ENCODE measurements at regions not wholly inside any gene's neighbourhood (a gene's known extent, or its start where the extent isn't known, plus 50 kb on each side); places are given as distances from the start of the nearest gene placed in this dataset.
A peak's percentile ranks its signal among the peaks of the same experiment; 100 is the strongest.

DNA sequence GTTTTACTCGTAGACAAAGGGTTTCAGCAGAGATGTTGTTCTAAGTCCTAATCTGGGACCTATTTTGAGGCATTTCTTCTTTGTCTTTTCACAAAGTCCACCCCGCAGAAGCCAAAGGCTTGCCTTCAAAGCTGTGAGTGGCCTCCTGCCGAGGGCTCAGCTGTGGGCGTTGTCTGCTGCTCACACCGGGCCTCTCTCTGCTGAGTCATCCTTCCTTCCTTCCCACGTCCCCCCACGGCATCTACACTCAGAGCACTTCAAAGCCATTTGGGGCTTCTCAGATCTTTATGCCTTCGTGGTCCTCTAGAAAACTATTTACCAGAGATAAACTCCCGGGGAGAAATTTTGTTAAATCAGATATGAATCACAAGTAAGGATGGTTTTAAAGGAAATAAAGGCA lies 115.9 kb upstream of the TMPO start:
- peaks cover 2% of the 10 kb centered on the region for H3K27me3 Mint-ChIP-seq (ENCODE audit: low read depth)
- H3K27ac Mint-ChIP-seq: peak overlapping the region; percentile 80
- H3K4me3 Mint-ChIP-seq: peak overlapping the region; percentile 67
- no peaks in the 10 kb centered on the region for H3K9me3 Mint-ChIP-seq
- H3K4me1 Mint-ChIP-seq (ENCODE audit: low read depth): peaks cover 41% of the 10 kb centered on the region
- peaks cover 4% of the 10 kb centered on the region for H3K36me3 Mint-ChIP-seq (ENCODE audit: low read depth)

DNA sequence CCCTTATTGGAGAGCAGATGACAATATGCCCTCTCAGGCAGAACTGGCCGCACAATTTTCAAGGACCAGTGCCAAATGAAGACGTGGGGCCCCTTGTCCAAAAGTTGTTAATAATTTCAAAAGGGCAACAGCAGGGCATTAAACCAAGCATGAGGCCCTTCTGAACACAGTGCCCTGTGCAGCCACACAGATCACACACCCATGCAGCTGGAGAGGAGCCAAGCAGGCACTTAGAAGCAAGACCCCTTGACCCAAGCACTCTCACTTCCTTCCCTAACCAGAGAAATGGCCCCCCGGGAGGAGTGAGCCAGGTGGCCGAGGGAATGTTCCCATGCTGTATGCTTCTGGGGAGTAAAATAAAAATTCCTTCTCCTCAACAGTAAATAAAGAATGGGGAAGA lies 114.0 kb upstream of the TMPO start:
- peaks cover 45% of the 10 kb centered on the region for H3K4me1 Mint-ChIP-seq (ENCODE audit: low read depth)
- no peaks in the 10 kb centered on the region for H3K9me3 Mint-ChIP-seq

DNA sequence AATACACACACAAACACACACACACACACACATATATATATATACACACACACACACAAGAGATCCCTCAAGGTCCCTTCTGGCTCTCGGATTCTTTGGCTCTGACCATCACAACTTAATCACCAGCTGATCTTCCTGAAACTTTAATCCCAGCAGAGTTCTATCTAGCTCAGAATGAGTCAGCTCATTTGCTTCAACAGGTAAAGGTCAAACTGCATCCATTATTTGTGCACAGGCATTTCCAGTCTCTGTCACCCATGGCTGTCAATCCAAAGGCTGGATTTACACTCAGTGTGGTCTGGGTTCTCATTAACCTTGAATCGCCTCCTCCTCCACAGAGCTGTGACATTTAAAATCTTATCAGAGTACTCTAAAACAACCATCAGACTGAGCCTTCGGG lies 113.3 kb upstream of the TMPO start:
- H3K27ac Mint-ChIP-seq: no peak overlapping the region
- no peaks in the 10 kb centered on the region for H3K9me3 Mint-ChIP-seq
- H3K36me3 Mint-ChIP-seq (ENCODE audit: low read depth): peaks cover 3% of the 10 kb centered on the region
- H3K27me3 Mint-ChIP-seq (ENCODE audit: low read depth): no peaks in the 10 kb centered on the region
- no peak overlapping the region for H3K4me3 Mint-ChIP-seq
- H3K4me1 Mint-ChIP-seq (ENCODE audit: low read depth): peaks cover 44% of the 10 kb centered on the region

More for the DNA sequence above, 114.0 kb upstream of the TMPO start:
- no peaks in the 10 kb centered on the region for H3K27me3 Mint-ChIP-seq (ENCODE audit: low read depth)
- H3K36me3 Mint-ChIP-seq (ENCODE audit: low read depth): peaks cover 3% of the 10 kb centered on the region
- H3K4me3 Mint-ChIP-seq: no peak overlapping the region
- H3K27ac Mint-ChIP-seq: no peak overlapping the region

DNA sequence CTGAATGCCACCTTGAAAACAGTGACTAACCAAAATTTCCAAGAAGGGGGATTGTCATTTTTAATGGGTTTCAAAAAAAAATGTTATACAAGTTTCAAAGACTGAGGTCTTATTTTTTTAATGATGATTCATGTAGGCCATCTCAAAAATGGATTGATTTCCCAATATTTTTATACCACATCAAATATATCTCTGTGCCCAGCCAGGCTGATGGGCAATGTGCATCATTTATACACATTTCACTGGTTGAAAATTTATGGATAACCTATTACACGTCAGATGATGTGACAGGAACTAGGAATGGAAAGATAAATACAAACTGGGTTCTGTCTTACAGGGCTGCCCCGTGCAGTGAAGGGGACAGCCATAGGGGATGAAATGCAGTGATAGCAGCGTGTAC lies 112.7 kb upstream of the TMPO start:
- no peaks in the 10 kb centered on the region for H3K27me3 Mint-ChIP-seq (ENCODE audit: low read depth)
- peaks cover 3% of the 10 kb centered on the region for H3K36me3 Mint-ChIP-seq (ENCODE audit: low read depth)
- no peak overlapping the region for H3K27ac Mint-ChIP-seq
- no peaks in the 10 kb centered on the region for H3K9me3 Mint-ChIP-seq
- H3K4me3 Mint-ChIP-seq: no peak overlapping the region
- H3K4me1 Mint-ChIP-seq (ENCODE audit: low read depth): peaks cover 38% of the 10 kb centered on the region

DNA sequence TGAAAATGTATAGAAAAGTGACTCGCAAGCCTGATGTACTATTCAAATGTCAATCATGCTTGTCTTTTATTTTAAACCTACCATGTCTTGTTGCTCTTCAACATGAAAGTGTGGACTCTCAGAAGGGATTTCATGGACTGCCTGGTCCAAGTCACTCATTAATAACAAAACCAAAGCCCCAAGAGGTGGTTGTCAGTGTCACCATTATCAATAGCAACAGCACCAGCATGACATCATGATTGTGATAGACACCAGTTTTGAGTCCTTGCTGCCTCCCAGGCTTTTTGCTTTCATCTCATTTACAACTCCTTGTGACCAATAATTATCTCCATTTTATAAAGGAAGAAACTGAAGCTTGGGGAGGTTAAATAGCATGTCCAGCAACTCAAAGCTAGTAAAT lies 112.0 kb upstream of the TMPO start:
- peaks cover under 1% of the 10 kb centered on the region for H3K27me3 Mint-ChIP-seq (ENCODE audit: low read depth)
- no peak overlapping the region for H3K27ac Mint-ChIP-seq
- peaks cover 3% of the 10 kb centered on the region for H3K36me3 Mint-ChIP-seq (ENCODE audit: low read depth)
- H3K4me1 Mint-ChIP-seq (ENCODE audit: low read depth): peaks cover 38% of the 10 kb centered on the region
- H3K4me3 Mint-ChIP-seq: no peak overlapping the region
- no peaks in the 10 kb centered on the region for H3K9me3 Mint-ChIP-seq

DNA sequence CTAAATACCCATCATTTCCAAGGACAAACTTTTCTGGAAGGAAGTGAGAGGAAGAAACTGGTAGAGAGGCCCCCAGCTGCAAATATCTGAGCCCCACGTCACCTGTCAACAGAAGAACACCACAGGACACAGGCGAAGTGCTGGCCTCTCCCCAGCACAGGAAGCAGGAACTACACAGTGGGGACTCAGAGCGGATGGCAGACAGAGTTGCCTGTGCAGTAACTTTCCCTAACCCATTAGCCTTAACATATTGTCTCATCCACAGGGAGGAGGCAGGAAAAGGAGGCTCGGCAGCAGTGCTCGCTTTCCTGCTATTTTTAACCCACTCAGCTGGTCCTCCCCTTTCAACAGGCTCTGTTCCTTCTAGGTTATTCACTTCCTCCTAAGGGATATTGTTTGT lies 111.5 kb upstream of the TMPO start:
- peaks cover 34% of the 10 kb centered on the region for H3K4me1 Mint-ChIP-seq (ENCODE audit: low read depth)
- H3K27me3 Mint-ChIP-seq (ENCODE audit: low read depth): peaks cover 6% of the 10 kb centered on the region
- H3K4me3 Mint-ChIP-seq: no peak overlapping the region
- H3K27ac Mint-ChIP-seq: no peak overlapping the region
- H3K9me3 Mint-ChIP-seq: no peaks in the 10 kb centered on the region
- peaks cover 3% of the 10 kb centered on the region for H3K36me3 Mint-ChIP-seq (ENCODE audit: low read depth)

DNA sequence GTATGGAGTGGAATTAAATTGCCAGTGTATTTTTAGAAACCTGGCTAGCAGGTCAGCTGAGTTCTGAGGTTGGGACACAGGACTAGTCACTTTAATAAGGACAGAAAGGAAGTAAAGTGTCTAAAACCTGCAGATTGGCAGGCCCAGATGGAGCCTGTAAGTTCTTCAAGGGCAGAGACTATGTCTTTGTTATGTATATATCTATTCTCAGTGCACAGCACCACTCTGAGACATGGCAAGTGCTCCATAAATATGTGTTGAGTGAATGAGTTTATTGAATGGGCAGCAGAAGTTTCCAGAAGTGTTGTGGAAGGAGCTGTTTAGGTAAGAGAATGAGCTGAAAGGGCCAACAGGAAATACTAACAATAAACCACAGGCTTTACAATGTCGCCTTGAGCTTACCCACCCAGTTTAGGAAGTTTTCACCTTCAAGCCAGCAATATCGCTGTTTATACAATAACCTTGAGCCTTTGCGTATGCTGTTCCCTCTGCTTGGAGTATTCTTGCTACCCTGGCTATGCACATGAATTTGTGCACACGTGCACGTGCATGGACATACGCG lies 109.5 kb upstream of the TMPO start:
- Mint-ChIP-seq H3K27ac (no peak overlapping the region), H3K4me3 (no peak overlapping the region), H3K9me3 (no peaks in the 10 kb centered on the region), H3K27me3 (ENCODE audit: low read depth) (peaks cover 16% of the 10 kb centered on the region), H3K36me3 (ENCODE audit: low read depth) (peaks cover 3% of the 10 kb centered on the region), H3K4me1 (ENCODE audit: low read depth) (peaks cover 19% of the 10 kb centered on the region)

DNA sequence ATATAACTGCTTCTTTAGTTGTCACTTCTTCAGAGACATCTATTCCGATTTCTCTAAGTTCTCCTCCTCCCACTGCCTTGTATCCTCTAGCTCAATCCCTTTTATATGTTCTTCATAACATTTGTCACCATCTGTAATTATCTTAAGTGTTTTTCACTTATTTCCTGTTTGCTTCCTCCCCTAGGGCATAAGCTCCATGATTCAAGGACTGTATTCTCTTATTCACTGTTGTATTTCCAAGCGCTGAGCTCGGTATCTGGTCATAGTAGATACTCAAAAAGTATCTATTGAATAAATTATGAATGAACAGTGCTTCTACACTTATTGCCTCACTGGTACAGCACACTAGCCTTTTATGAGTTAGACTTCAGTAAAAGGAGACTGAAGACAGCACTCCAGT lies 109.0 kb upstream of the TMPO start:
- Mint-ChIP-seq H3K4me3 (no peak overlapping the region), H3K9me3 (no peaks in the 10 kb centered on the region), H3K36me3 (ENCODE audit: low read depth) (peaks cover 3% of the 10 kb centered on the region), H3K4me1 (ENCODE audit: low read depth) (peaks cover 19% of the 10 kb centered on the region), H3K27ac (no peak overlapping the region), H3K27me3 (ENCODE audit: low read depth) (peaks cover 21% of the 10 kb centered on the region)

DNA sequence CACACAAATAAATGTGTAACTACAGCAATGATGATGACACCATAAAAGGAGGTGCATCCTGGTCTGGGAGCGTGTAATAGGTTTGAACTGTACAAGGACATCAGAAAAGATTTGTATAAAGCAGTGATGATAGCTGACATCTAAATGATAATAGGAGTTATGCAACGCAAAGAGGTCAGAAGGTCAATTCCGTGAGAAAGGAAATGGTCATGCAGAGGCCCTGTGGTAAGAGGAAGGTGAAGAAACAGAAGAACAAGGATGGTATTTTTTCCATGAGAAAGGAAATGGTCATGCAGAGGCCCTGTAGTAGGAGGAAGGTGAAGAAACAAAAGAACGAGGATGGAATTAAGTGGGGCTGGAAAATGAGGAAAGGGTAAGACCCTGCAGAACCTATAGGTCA lies 106.7 kb upstream of the TMPO start:
- Mint-ChIP-seq H3K9me3 (no peaks in the 10 kb centered on the region), H3K27me3 (ENCODE audit: low read depth) (peaks cover 34% of the 10 kb centered on the region), H3K36me3 (ENCODE audit: low read depth) (no peaks in the 10 kb centered on the region), H3K4me3 (no peak overlapping the region), H3K4me1 (ENCODE audit: low read depth) (peaks cover 11% of the 10 kb centered on the region), H3K27ac (no peak overlapping the region)

DNA sequence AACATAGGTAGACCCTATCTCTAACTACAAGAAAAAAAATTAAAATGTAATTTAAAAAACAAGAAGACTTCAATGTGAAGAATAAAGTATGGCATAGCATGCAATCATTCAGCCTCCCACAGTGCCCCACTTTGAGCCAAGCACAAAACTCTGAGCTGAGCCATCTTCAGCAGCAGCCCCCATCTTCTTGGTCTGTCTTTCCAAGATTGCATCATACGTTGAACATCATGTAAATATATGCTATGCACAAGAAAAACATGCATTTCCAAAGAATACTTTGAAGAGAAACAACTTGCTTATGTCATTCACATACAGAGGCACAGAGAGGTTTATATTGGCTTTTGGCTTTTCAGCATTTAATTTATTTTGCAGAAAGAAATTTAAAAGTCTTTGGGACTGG lies 105.8 kb upstream of the TMPO start:
- H3K27me3 Mint-ChIP-seq (ENCODE audit: low read depth): peaks cover 37% of the 10 kb centered on the region
- H3K4me1 Mint-ChIP-seq (ENCODE audit: low read depth): peaks cover 5% of the 10 kb centered on the region
- H3K9me3 Mint-ChIP-seq: no peaks in the 10 kb centered on the region
- no peak overlapping the region for H3K27ac Mint-ChIP-seq
- H3K36me3 Mint-ChIP-seq (ENCODE audit: low read depth): no peaks in the 10 kb centered on the region
- no peak overlapping the region for H3K4me3 Mint-ChIP-seq

DNA sequence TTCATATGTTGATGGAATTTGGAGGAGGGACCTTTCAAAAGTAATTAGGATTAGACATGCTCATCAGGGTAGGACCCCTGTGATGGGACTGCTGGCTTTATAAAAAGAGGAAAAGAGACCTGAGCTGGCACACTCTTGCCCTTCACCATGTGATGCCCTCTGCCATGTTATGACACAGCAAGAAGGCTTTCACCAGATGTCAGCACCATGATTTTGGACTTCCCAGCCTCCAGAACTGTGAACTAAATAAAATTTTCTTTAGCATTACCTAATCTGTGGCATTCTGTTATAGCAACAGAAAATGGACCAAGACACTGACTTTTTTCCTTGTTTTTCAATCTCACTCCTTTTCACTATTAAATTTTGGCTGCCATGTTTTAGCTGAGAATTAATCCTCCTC lies 105.0 kb upstream of the TMPO start:
- no peak overlapping the region for H3K27ac Mint-ChIP-seq
- peaks cover 5% of the 10 kb centered on the region for H3K4me1 Mint-ChIP-seq (ENCODE audit: low read depth)
- peaks cover 38% of the 10 kb centered on the region for H3K27me3 Mint-ChIP-seq (ENCODE audit: low read depth)
- H3K36me3 Mint-ChIP-seq (ENCODE audit: low read depth): no peaks in the 10 kb centered on the region
- no peak overlapping the region for H3K4me3 Mint-ChIP-seq
- no peaks in the 10 kb centered on the region for H3K9me3 Mint-ChIP-seq

DNA sequence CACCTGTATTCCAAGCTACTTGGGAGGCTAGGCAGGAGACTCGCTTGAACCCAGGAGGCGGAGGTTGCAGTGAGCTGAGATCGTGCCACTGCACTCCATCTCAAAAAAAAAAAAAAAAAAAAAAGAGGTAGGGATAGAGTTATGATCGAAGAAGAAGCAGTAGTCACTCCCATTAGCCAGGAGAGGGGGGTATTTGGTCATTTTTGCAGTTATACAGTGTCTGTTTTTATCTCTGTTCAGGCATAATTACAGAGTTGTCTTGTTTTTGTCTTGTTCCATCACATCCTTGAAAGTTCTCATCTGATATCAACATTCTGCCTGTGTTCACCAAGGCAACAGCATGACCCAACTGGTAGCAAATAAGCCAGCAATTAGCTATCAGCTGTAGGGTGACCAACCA lies 98.5 kb upstream of the TMPO start:
- H3K27me3 Mint-ChIP-seq (ENCODE audit: low read depth): peaks cover 13% of the 10 kb centered on the region
- no peaks in the 10 kb centered on the region for H3K9me3 Mint-ChIP-seq
- no peak overlapping the region for H3K4me3 Mint-ChIP-seq
- peaks cover 3% of the 10 kb centered on the region for H3K4me1 Mint-ChIP-seq (ENCODE audit: low read depth)
- no peak overlapping the region for H3K27ac Mint-ChIP-seq
- H3K36me3 Mint-ChIP-seq (ENCODE audit: low read depth): no peaks in the 10 kb centered on the region

DNA sequence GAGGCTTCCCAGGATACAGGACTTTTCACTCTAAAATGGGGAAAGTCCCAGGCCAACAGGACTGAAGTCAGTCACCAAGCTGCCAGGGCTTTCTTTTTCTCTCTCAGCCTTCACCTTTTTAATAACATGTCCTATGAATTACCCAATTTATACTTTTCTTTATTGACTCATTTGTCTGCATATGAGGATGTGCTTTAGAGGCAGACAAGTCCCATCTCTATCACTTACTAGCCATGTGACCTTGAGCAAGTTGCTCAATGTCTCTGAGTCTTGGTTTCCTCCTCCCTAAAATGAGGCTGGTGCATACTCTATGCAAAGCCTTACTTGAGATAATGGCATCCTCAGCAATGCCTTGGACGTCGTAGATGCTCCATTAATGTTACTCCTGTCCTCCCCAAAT lies 98.1 kb upstream of the TMPO start:
- Mint-ChIP-seq H3K4me3 (no peak overlapping the region), H3K36me3 (ENCODE audit: low read depth) (no peaks in the 10 kb centered on the region), H3K4me1 (ENCODE audit: low read depth) (peaks cover 3% of the 10 kb centered on the region), H3K27ac (no peak overlapping the region), H3K27me3 (ENCODE audit: low read depth) (peaks cover 10% of the 10 kb centered on the region), H3K9me3 (no peaks in the 10 kb centered on the region)

DNA sequence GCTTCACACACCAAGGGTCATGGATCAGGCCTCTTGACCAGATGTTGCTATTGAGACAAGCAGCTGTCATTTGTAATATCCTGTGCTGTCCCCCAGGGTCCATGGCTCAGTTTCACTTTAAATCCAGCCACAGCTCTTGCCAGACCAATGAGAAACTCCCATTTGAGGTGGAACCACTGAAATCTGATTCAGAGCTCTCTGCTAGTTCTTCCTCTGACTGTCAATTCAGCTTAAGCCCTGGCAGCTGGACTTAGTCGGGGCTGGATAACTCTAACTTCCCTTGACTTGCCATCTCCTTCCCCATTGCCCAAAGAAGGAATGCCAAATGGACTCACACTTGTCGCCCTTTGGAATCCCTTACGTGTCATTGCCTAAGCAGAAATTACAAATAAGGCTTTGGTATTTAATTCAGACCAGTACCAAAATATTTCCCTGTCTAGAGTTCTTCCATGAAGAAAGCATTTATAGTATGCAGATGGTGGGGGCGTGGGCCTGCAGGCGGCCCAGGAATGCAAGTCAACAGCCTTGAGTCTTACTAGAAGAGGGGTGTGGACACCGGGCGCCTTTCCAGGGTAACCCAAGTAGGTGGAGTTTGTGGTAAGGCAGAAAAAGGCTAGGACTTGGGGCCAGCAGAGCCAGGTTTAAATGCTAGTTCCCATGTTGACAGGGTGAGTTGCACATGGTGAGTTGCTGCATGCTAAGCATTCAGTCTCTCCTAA lies 96.9 kb upstream of the TMPO start:
- H3K36me3 Mint-ChIP-seq (ENCODE audit: low read depth): no peaks in the 10 kb centered on the region

DNA sequence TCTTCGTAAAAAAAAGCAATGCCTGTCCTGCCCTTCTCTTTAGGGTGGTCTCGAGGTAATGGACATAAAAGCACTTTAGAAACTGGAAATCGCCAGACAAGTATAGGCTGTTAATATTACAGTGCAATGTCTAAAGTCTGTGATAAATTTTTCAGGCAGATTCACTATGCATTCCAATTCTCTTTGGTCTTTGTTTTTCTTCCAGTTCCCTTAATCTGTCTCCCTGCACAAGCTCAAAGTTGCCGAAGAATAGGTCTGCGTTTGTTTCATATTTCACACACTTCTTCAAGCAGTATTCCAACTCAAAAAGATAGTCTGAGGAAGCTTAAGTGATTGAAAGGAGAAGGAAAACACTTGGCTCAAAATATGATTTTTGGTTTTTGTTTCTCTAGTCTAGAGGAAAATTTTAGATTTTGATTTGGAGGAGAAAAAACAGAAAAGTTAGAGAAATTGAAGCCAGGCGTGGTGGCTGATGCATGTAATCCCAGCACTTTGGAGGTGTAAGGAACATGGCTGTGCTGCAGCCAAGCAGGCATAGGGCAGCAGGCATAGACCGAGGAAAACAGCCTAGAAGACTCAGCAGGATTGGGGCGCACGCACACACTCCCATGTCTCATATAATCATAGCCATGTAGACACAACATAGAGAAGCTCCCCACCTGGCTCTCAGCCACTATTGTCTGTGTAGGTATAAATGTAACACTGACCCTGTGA lies 96.2 kb upstream of the TMPO start:
- Mint-ChIP-seq H3K36me3 (ENCODE audit: low read depth) (no peaks in the 10 kb centered on the region), H3K27me3 (ENCODE audit: low read depth) (peaks cover 4% of the 10 kb centered on the region), H3K9me3 (no peaks in the 10 kb centered on the region), H3K27ac (no peak overlapping the region), H3K4me1 (ENCODE audit: low read depth) (peaks cover 3% of the 10 kb centered on the region), H3K4me3 (no peak overlapping the region)

More for the DNA sequence above, 96.9 kb upstream of the TMPO start:
- Mint-ChIP-seq H3K9me3 (no peaks in the 10 kb centered on the region), H3K4me3 (no peak overlapping the region), H3K27ac (no peak overlapping the region), H3K4me1 (ENCODE audit: low read depth) (peaks cover 3% of the 10 kb centered on the region), H3K27me3 (ENCODE audit: low read depth) (peaks cover 4% of the 10 kb centered on the region)
